ENCODE measurements at regions not wholly inside any gene's neighbourhood (a gene's known extent, or its start where the extent isn't known, plus 50 kb on each side); places are given as distances from the start of the nearest gene placed in this dataset.

GRCh38 chr15:46548989-46549388 is 914.2 kb downstream of the SQOR start:
- no peak overlapping the region for H3K4me3 ChIP-seq (ENCODE audit: insufficient read depth, low read depth, low read length)
- no peak for DNase-seq
- H3K36me3 ChIP-seq (replicated peaks; ENCODE audit: control insufficient read depth, insufficient read depth, low read length) = no peaks in the 10 kb centered on the region
- H3K27me3 ChIP-seq (ENCODE audit: control insufficient read depth, insufficient read depth, low read length) = no peaks in the 10 kb centered on the region

GRCh38 chr15:46552316-46552715 is 917.5 kb downstream of the SQOR start:
- DNase-seq = no peak
- Histone ChIP-seq H3K27me3 (ENCODE audit: control insufficient read depth, insufficient read depth, low read length) (no peaks in the 10 kb centered on the region), H3K4me3 (ENCODE audit: insufficient read depth, low read depth, low read length) (no peak overlapping the region), H3K36me3 (replicated peaks; ENCODE audit: control insufficient read depth, insufficient read depth, low read length) (no peaks in the 10 kb centered on the region)

- Histone ChIP-seq H3K27me3 (ENCODE audit: control insufficient read depth, insufficient read depth, low read length) (no peaks in the 10 kb centered on the region), H3K4me3 (ENCODE audit: insufficient read depth, low read depth, low read length) (no peak overlapping the region), H3K36me3 (replicated peaks; ENCODE audit: control insufficient read depth, insufficient read depth, low read length) (no peaks in the 10 kb centered on the region)
- no peak for DNase-seq
These were observed 920.7 kb downstream of the SQOR start for GRCh38 chr15:46555547-46555946.

GRCh38 chr15:46556010-46556409 is 921.2 kb downstream of the SQOR start:
- no peak for DNase-seq
- Histone ChIP-seq H3K36me3 (replicated peaks; ENCODE audit: control insufficient read depth, insufficient read depth, low read length) (no peaks in the 10 kb centered on the region), H3K27me3 (ENCODE audit: control insufficient read depth, insufficient read depth, low read length) (no peaks in the 10 kb centered on the region), H3K4me3 (ENCODE audit: insufficient read depth, low read depth, low read length) (no peak overlapping the region)

- DNase-seq = no peak
- H3K36me3 ChIP-seq (replicated peaks; ENCODE audit: control insufficient read depth, insufficient read depth, low read length) = no peaks in the 10 kb centered on the region
- no peak overlapping the region for H3K4me3 ChIP-seq (ENCODE audit: insufficient read depth, low read depth, low read length)
- no peaks in the 10 kb centered on the region for H3K27me3 ChIP-seq (ENCODE audit: control insufficient read depth, insufficient read depth, low read length)
These were observed 921.9 kb downstream of the SQOR start for GRCh38 chr15:46556559-46557379.

GRCh38 chr15:46567968-46568367 is 933.1 kb downstream of the SQOR start:
- H3K27me3 ChIP-seq (ENCODE audit: control insufficient read depth, insufficient read depth, low read length) = no peaks in the 10 kb centered on the region
- no peaks in the 10 kb centered on the region for H3K36me3 ChIP-seq (replicated peaks; ENCODE audit: control insufficient read depth, insufficient read depth, low read length)
- no peak for DNase-seq
- no peak overlapping the region for H3K4me3 ChIP-seq (ENCODE audit: insufficient read depth, low read depth, low read length)

- H3K27me3 ChIP-seq (ENCODE audit: control insufficient read depth, insufficient read depth, low read length) = no peaks in the 10 kb centered on the region
- DNase-seq = no peak
- H3K4me3 ChIP-seq (ENCODE audit: insufficient read depth, low read depth, low read length) = no peak overlapping the region
These were observed 935.0 kb downstream of the SQOR start for GRCh38 chr15:46569781-46570180.

GRCh38 chr15:46576646-46577395 is 942.0 kb downstream of the SQOR start:
- Histone ChIP-seq H3K4me3 (ENCODE audit: insufficient read depth, low read depth, low read length) (no peak overlapping the region), H3K27me3 (ENCODE audit: control insufficient read depth, insufficient read depth, low read length) (no peaks in the 10 kb centered on the region), H3K36me3 (replicated peaks; ENCODE audit: control insufficient read depth, insufficient read depth, low read length) (no peaks in the 10 kb centered on the region)
- DNase-seq = no peak

More at GRCh38 chr15:46569781-46570180, 935.0 kb downstream of the SQOR start:
- H3K36me3 ChIP-seq (replicated peaks; ENCODE audit: control insufficient read depth, insufficient read depth, low read length) = no peaks in the 10 kb centered on the region

- H3K36me3 ChIP-seq (replicated peaks; ENCODE audit: control insufficient read depth, insufficient read depth, low read length) = no peaks in the 10 kb centered on the region
- no peak for DNase-seq
- no peaks in the 10 kb centered on the region for H3K27me3 ChIP-seq (ENCODE audit: control insufficient read depth, insufficient read depth, low read length)
- H3K4me3 ChIP-seq (ENCODE audit: insufficient read depth, low read depth, low read length) = no peak overlapping the region
These were observed 942.9 kb downstream of the SQOR start for GRCh38 chr15:46577767-46578166.

GRCh38 chr15:46580487-46580886 is 945.7 kb downstream of the SQOR start:
- no peak overlapping the region for H3K4me3 ChIP-seq (ENCODE audit: insufficient read depth, low read depth, low read length)
- H3K36me3 ChIP-seq (replicated peaks; ENCODE audit: control insufficient read depth, insufficient read depth, low read length) = no peaks in the 10 kb centered on the region
- no peak for DNase-seq
- no peaks in the 10 kb centered on the region for H3K27me3 ChIP-seq (ENCODE audit: control insufficient read depth, insufficient read depth, low read length)

- no peak for DNase-seq
- H3K36me3 ChIP-seq (replicated peaks; ENCODE audit: control insufficient read depth, insufficient read depth, low read length) = no peaks in the 10 kb centered on the region
- no peaks in the 10 kb centered on the region for H3K27me3 ChIP-seq (ENCODE audit: control insufficient read depth, insufficient read depth, low read length)
- no peak overlapping the region for H3K4me3 ChIP-seq (ENCODE audit: insufficient read depth, low read depth, low read length)
These were observed 946.1 kb downstream of the SQOR start for GRCh38 chr15:46580924-46581323.

- DNase-seq = no peak
These were observed 954.3 kb downstream of the SQOR start for GRCh38 chr15:46589088-46589487.

GRCh38 chr15:46591462-46591861 is 956.6 kb downstream of the SQOR start:
- H3K36me3 ChIP-seq (replicated peaks; ENCODE audit: control insufficient read depth, insufficient read depth, low read length) = no peaks in the 10 kb centered on the region
- no peak for DNase-seq
- no peaks in the 10 kb centered on the region for H3K27me3 ChIP-seq (ENCODE audit: control insufficient read depth, insufficient read depth, low read length)
- no peak overlapping the region for H3K4me3 ChIP-seq (ENCODE audit: insufficient read depth, low read depth, low read length)

More at GRCh38 chr15:46589088-46589487, 954.3 kb downstream of the SQOR start:
- Histone ChIP-seq H3K36me3 (replicated peaks; ENCODE audit: control insufficient read depth, insufficient read depth, low read length) (no peaks in the 10 kb centered on the region), H3K27me3 (ENCODE audit: control insufficient read depth, insufficient read depth, low read length) (no peaks in the 10 kb centered on the region), H3K4me3 (ENCODE audit: insufficient read depth, low read depth, low read length) (no peak overlapping the region)

- H3K4me3 ChIP-seq (ENCODE audit: insufficient read depth, low read depth, low read length) = no peak overlapping the region
- H3K36me3 ChIP-seq (replicated peaks; ENCODE audit: control insufficient read depth, insufficient read depth, low read length) = no peaks in the 10 kb centered on the region
- DNase-seq = no peak
- no peaks in the 10 kb centered on the region for H3K27me3 ChIP-seq (ENCODE audit: control insufficient read depth, insufficient read depth, low read length)
These were observed 960.2 kb downstream of the SQOR start for GRCh38 chr15:46595016-46595415.

GRCh38 chr15:46607077-46607476 is 972.2 kb downstream of the SQOR start:
- H3K36me3 ChIP-seq (replicated peaks; ENCODE audit: control insufficient read depth, insufficient read depth, low read length) = no peaks in the 10 kb centered on the region
- H3K4me3 ChIP-seq (ENCODE audit: insufficient read depth, low read depth, low read length) = no peak overlapping the region
- no peak for DNase-seq
- no peaks in the 10 kb centered on the region for H3K27me3 ChIP-seq (ENCODE audit: control insufficient read depth, insufficient read depth, low read length)

Data from H7 (cell line).